HG03469 (cell line): ENCODE measurements at regions not wholly inside any gene's neighbourhood (a gene's known extent, or its start where the extent isn't known, plus 50 kb on each side); places are given as distances from the start of the nearest gene placed in this dataset.

Experiments used
- ATAC-seq: cut with Tn5 transposase; IDR thresholded peaks from one replicate; pipeline ENCODE4 v1.9.1; 2021; ENCODE audit warnings: mild to moderate bottlenecking, moderate library complexity, moderate number of reproducible peaks; ENCODE audit not compliant: unreplicated experiment

DNA sequence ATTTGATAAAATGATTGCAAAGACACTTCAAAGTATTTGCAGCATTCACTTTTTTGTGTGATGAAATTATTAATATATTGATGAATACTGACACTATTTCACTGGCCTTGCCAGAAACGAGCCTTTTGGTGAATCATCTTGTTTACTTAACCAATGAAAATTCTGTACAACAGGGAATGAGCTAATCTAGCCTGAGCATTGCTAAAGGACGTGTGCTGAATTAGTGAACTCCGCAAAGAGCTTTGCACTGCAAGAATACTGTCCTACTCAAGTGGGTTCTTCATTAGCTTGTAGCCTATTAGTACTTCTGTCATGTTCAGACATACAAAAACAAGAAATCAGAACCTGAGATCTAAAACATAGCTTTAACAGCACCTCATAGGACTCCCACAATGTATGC is 172.0 kb upstream of the NRSN1 start:
- no peak for ATAC-seq

DNA sequence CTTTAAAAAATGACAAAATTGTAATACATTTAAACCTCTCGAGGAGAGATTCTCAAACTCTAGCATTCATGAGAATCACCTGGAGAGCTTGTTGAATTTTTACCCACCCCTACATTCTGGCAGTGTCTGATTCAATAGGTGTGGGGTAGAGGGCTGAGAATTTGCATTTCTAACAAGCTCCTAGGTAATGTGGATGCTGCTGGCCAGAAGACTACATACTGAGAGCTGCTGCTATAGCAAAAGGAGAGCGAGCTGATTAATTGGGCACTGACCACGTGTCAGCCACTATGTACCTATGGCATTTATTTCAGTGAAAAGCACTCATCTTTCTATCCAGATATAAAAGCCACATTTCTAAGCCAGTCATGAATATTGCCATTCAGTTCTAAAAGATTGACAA is 169.0 kb upstream of the NRSN1 start:
- ATAC-seq, result no peak

DNA sequence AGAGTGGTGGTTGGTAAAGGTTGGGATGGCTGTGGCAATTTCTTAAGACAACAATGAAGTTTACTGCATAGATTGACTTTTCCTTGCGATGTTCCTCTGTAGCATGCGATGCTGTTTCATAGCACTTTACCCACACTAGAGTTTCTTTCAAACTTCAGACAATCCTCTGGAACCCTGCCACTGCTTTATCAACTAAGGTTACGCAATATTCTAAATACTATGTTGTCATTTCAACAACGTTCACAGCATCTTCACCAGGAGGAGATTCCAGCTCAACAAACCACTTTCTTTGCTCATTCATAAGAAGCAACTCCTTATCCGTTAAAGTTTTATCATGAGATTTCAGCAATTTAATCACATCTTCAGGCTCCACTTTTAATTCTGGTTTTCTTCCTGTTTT is 161.2 kb upstream of the NRSN1 start:
- ATAC-seq, result no peak

DNA sequence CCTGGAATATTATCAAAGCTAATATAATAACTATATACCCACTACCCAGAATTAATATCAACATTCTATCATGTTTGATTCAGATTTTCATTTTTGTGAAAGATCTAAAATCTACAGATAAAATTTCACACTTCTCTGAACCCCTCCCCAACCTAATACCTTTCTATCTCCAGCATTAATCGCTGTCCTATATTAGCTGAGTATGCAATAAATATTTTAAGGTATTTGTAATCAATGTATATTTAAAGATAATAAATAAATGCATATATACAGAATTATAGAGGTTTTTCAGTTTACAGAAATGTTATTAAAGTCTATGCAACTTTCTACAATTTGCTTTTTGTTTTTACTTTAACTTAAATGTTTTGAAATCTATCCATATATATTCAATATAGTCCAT is 156.7 kb upstream of the NRSN1 start:
- ATAC-seq, result no peak

DNA sequence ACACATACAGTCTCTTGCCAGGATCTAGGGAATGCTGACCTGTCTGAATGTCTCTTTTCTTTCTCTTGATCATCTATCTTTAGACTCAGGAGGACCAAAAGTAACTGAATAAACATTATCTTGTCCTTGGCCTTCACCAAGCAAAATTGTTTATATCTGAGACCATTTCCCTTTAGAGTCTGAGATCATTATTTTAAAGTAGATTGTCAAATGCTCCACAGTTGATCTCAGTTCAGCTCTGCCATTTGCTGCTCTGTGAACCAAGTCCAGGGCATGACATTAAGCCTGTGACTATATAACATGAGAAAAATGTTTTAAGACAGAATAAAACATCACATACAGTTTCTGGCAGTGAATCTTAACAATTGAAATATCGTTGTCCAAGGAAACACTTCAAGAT is 148.3 kb upstream of the NRSN1 start:
- ATAC-seq, result no peak

DNA sequence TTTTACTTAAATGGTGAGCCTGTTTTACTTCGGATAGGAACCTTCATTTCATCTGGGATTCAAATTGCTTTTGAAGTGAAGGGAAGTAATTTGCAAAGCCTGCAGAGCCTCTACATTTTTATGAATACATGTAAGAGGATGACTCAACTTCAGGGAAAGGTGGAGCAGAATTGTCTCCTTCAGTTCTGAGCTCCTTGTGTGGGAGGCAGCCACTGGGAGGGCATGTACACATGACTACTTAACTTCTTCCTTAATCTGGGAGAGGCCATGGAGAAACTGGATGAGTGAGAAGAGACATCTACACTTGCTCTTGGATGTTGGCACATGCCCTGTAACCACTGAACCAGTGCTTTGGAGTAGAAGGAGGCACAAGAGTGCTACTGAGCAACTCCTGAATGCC is 145.1 kb upstream of the NRSN1 start:
- no peak for ATAC-seq

DNA sequence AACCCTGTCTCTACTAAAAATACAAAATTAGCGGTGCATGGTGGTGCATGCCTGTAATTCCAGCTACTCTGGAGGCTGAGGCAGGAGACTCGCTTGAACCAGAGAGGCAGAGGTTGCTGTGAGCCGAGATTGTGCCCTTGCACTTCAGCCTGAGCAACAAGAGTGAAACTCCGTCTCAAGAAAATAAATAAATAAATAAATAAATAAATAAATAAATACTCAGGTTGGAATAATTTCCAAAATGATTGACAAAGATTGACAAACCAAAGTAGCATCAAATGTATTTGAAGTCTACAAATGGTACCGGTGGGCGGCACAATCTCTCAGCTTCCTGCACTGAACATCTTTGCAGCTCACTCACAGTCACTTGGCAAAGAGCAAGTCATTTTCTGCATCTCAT is 144.1 kb upstream of the NRSN1 start:
- ATAC-seq, result no peak

DNA sequence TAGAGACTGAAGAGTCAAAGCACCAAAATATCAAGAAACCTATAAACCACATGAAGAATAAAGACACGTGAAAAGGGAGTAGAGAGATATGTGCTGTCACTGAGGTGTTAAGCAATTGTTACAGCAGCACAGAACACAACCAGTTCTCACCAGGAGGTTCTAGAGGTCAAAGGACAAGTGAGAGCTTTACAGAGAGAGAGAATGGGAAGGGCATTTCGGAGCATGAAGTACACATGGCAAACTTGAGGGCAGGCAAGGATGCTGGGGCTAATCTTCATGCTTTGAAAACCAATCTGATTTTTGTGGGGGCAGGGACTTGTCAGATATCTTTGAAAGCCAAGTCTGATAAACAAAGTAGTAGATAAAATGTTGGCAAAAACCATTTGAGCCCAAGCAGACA is 142.3 kb upstream of the NRSN1 start:
- ATAC-seq, result no peak

DNA sequence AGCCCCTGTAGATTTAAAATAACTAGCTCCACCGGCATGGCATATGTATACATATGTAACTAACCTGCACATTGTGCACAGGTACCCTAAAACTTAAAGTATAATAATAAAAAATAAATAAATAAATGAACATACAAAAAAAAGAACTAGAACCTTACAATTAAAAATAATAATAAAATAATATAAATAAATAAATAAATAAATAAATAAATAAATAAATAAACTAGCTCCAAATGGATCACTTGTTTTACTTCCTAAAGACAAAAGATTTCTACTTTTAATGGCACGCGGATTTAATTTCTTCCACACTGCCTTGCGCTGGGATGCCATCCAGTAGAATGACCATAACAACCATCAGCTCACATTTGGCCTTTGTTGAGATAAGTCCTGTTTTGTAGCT is 141.0 kb upstream of the NRSN1 start:
- ATAC-seq, result no peak

DNA sequence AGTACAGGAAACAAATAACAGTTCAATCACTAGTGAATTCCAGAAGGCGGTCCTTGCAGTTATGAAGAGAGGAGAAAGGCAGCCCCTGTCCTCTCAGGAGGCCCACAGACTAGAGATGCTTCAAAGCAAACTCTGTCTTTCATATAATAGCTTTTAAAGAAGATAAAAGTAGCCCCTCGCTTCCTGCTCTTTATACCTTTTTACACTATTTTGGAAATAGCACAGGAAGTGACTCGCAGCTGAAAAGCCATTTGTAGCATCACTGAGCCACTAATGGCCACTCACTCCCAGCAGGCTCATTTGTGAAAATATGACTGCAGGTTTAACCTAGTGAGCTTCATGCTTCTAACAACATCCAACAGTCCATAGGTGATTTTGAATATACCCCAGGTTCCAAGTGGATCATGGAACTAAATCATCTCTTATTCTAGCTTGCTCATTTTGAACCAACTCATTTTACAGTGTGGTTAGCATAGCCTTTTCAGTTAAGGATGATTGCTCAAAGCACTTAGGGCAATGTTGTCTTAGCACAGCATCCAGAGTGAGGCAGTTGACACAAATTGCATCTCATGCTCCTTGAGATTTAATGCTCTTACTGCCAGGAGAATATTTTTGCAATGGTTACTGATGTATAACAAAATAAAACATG is 136.0 kb upstream of the NRSN1 start:
- ATAC-seq, result no peak

DNA sequence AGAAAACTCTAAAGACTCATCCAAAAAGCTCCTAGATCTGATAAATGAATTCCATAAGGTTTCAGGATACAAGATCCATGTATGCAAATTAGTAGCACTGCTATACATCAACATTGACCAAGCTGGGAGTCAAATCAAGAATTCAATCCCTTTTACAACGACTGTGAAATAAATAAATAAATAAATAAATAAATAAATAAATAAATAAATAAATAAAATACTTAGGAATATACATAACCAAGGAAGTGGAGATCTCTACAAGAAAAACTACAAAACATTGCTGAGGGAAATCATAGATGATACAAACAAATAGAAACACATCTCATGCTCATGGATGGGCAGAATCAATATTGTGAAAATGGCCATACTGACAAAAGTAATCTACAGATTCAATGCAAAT is 132.0 kb upstream of the NRSN1 start:
- no peak for ATAC-seq

DNA sequence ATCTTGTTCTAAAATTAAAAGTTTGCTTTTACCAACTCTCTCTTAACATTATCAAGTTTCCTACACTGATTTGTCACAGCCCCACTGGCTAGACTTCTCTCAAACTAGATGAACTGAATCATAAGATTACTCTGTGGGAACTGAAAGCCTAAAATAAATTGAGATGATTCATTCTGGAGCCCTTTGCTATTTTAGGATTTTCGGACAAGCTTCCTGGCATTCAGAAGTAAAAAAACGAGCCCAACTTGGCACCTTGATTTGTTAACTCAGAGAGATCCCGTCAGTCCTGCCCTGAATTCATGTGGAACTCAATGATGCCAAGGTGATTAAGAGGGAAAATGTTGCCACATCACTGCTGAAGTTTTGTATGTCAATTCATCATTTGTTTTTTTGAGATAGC is 122.0 kb upstream of the NRSN1 start:
- no peak for ATAC-seq

DNA sequence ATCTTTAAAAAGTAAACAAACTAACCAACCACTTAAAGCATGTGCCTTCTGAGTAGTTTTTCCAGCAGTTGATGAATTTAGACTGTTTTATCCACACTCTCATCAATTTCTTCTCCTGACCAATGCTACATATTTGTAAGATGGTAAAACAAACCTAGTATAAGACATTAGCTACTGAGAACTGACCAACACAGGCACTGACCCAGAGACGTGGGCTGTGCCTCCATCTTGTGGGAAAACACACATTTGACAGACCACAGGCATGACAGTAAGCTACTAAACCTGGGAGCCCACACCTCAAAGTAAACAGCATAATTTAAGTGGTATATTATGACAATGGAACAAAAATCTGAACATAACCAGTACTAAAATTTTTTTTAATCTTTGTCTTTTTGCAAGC is 121.4 kb upstream of the NRSN1 start:
- no peak for ATAC-seq

DNA sequence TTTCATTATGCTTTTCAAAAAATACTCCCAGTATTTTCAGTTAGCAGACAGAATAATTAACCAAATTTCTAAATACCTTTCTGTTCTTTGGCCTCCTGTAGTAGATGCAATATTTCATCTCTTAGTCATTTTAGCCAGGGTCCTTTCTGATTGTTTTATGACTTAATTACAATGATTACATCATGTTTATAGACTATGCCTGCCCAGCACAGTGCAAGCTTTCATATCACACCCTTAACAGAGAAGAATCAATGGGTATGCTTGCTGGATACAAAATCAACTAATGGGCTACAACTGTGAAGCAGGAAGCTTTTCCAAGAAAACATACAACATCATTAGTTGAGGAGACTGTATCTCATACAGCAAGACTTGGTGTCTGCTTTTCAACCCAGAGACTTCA is 119.8 kb upstream of the NRSN1 start:
- no peak for ATAC-seq

DNA sequence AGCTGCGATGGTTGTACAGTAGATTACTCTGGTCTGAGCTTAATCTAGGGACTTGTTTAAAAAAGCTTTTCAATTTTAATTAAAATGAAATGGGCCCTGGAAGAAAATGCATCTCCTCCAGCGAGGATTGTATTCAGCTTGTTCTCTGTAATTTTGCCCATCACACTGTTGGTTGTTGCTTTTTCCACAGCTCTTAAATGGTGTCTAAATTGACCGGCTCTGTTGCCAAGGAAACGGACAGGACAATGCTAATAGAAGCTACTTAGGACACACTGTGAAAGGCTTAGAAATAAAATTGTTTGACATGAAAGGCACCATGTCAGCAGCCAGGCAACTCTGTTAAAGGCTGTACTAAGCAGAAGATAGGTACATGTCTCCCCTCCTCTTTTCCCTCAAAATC is 116.7 kb upstream of the NRSN1 start:
- ATAC-seq, result no peak

DNA sequence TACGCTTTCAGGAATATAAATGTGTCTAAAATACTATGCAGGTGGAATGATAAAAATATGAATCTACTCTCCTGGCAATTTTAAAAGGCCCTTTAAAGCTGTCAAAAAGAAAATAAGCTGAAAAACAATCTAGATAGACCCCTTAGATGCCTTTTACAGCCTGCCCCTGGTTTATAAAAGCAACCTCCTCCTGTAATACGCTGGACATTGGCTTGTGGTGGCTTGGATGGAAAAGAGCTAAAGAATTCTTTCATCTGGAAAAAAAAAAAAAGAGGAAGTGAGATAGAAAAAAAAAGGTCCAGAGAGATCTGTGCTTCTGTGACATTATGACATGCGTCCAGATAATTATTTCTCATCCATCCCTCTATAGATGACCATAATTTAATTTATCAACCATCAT is 115.9 kb upstream of the NRSN1 start:
- ATAC-seq, result no peak

DNA sequence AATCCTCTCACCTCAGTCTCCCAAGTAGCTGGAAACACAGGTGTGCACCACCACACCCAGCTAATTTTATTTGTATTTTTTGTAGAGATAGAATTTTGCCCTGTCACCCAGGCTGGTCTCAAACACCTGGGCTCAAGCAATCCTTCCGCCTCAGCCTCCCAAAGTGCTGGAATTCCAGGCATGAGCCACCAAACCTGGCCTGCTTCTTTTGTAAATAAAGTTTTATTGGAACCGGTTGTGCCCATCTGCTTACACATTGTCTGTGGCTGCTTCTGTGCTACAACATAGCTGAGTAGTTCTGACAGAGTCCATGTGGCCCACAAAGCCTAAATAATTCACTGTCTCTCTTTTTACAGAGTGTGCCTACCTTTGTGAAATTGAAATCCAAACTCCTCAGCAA is 109.7 kb upstream of the NRSN1 start:
- no peak for ATAC-seq

DNA sequence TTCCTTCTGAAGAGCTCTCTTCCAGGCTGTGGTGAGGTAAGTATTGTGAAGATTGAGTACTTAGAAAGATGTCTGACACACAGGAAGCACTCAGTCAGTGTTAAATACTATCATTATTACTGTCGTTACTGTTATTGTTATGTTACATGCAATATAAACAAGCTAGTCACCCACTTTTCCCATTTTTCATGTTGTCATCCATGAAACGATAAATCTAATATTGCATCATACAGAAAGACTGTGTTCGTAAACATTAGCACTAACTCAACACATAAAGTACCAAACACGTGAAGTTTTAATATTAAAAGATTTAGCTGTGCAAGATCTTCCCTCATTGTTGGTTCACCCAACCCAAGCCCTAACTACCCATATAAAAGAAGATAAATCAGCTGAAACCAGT is 109.2 kb upstream of the NRSN1 start:
- no peak for ATAC-seq

DNA sequence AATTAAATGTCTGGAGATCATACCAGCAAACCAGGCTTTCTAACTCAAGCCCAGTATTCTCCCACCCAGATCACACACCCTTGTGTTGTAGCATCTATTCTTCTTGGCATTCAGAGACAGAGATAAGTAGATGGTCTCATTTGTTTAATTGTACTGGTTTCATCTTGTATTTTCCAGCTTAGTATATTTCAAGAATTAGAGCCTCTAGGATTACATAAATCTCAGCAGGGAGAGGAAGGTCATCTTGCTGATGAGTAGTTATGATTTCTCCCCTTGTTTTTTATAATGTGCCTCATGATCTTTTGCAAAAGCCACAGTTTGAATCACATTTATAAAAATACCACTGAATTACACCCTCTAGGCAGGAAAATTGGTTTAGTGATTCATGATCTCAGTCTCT is 106.6 kb upstream of the NRSN1 start:
- ATAC-seq, result no peak

DNA sequence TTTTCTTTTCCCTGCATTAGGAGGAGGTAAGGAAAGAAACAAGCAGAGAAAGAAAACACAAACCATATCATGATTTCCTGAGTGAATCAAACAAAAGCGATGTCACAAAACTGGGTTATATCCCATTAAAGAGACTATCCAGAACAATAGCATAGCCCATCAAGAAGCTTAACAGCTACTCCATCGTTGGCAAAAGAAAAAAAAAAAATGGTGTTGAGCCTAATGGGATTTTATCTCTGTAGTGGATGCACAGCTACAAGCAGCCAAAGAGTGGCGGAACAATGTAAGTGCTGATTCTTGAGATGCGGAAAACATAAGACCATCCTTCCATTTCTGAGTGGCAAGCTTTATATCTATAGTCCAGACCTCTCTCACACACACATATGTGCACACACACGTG is 106.2 kb upstream of the NRSN1 start:
- ATAC-seq, result no peak

DNA sequence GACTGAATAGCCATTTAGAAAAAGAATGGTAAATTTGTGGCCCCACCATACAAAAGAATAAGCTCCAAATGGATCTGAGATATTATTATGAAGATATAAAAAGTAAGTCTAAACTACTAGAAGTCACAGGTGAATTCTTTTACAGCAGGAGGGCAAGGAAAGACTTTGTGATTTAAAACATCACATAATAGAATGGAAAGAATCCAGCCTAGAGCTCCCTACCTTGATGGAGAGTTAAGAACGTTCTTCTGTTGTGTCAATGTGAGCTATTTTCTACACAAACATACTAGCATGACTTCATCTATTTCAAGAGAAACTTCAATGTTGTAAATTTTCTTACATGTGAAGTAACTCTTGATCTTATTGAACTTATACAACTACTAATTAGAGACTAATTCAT is 100.0 kb upstream of the NRSN1 start:
- no peak for ATAC-seq

DNA sequence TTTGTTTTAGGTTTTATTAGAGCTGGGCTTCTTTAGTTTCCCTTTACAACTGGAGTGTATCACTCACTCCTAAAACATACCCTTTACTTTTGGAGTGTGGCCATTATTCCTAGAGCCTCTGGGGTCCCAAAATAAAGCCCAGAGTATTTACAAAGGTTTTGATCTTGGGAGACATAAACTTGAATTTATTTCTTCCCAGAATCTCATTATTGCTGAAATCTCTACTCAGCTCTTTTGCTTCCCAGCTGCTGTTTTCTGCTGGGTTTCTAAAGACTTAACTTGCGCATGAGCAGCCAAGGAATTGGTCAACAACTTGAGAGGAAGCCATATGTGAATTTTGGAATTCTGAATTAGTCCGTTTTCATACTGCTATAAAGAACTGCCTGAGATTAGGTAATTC is 94.5 kb upstream of the NRSN1 start:
- ATAC-seq, result no peak

DNA sequence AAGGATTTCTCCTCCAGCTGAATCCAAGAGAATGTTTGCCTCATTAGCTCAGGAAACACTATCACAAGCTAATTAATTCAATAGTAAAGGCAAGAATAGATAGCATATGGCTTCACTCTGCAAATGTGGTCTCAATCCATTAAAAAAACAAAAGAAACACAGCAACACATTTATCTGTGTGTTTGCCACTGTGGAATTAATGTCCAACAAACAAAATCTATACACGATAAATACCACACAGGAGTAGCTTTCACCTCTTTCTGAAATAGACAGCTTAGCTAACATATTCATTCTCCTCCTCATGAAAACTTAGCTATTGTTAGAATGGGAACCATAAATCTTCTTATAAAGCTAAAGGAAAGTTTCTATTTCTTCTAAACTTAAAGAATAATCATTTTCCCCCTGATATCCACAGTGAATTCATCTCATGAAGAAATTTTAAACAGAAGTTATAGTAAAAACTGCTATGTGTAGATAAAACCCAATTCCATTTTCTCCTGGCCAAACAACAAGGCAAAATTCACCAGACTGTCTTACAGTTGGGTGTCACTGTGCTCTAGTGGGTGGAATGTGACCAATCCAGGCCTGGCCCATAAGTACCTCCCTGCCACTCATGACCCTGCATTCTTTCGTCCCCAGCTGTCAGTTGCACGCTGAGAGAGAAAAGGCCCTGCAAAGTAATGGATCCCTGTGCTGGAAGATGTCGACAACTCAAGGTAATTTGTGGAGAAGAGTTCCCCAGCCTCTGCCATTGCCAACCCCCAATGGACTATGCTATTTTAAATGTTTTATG is 92.9 kb upstream of the NRSN1 start:
- ATAC-seq, result no peak
